ENCODE measurements at regions not wholly inside any gene's neighbourhood (a gene's known extent, or its start where the extent isn't known, plus 50 kb on each side); places are given as distances from the start of the nearest gene placed in this dataset.

- Mint-ChIP-seq H3K4me3 (no peak overlapping the region), H3K36me3 (ENCODE audit: insufficient read depth in 1 of 3, low read depth in 3 of 3) (no peaks in the 10 kb centered on the region), H3K9me3 (no peaks in the 10 kb centered on the region), H3K4me1 (peaks cover 40 to 48% of the 10 kb centered on the region in 2 experiments), H3K27me3 (ENCODE audit: low read depth) (no peaks in the 10 kb centered on the region), H3K27ac (no peak overlapping the region; a peak in 1 of 7 replicates)
- Histone ChIP-seq H3K56ac (ENCODE audit: insufficient read length, low read depth, low read length) (no peak overlapping the region), H3K9ac (ENCODE audit: extremely low read depth, insufficient read length, low read length) (no peak overlapping the region), H3K14ac (ENCODE audit: insufficient read depth, low read length) (peak overlapping the region; percentile 47; the same call in 1 of the 2 replicates), H4K5ac (ENCODE audit: insufficient read length, low read depth, low read length) (no peak overlapping the region), H3K18ac (ENCODE audit: insufficient read length, low read depth, low read length) (no peak overlapping the region), H4K8ac (replicated peaks; ENCODE audit: insufficient read length, low read depth, low read length) (no peak overlapping the region), H2AFZ (ENCODE audit: low read length) (no peak overlapping the region), H3K4me2 (ENCODE audit: insufficient read depth, insufficient read length, low read length) (no peak overlapping the region), H3K23ac (ENCODE audit: insufficient read length, low read depth, low read length) (no peak overlapping the region), H4K91ac (ENCODE audit: insufficient read length, low read depth, low read length) (no peak overlapping the region), H3K79me2 (ENCODE audit: insufficient read depth, low read length) (no peaks in the 10 kb centered on the region), H3K79me1 (ENCODE audit: insufficient read depth, low read depth, low read length, poor library complexity, severe bottlenecking) (no peaks in the 10 kb centered on the region), H4K20me1 (ENCODE audit: control insufficient read depth, insufficient read depth, insufficient read length) (no peaks in the 10 kb centered on the region), H3K23me2 (ENCODE audit: insufficient read length, low read depth, low read length, poor library complexity, severe bottlenecking) (no peaks in the 10 kb centered on the region), H3K4ac (ENCODE audit: low read depth, low read length) (no peak overlapping the region), H3K9me3 (ENCODE audit: control insufficient read depth, low read depth, low read length) (no peaks in the 10 kb centered on the region), H3K27me3 (ENCODE audit: insufficient read depth, low read length) (no peaks in the 10 kb centered on the region), H2BK12ac (ENCODE audit: insufficient read length, low read depth, low read length) (no peak overlapping the region), H2AK5ac (ENCODE audit: insufficient read length, low read length) (no peak overlapping the region), H2BK20ac (ENCODE audit: low read depth, low read length, poor library complexity, severe bottlenecking) (no peak overlapping the region), H2BK5ac (ENCODE audit: insufficient read length, low read length) (no peak overlapping the region), H3T11ph (ENCODE audit: low read length) (no peak overlapping the region), H2BK15ac (ENCODE audit: low read depth, low read length) (no peak overlapping the region), H2BK120ac (ENCODE audit: low read depth, low read length, poor library complexity, severe bottlenecking) (no peak overlapping the region), H3K27ac (ENCODE audit: insufficient read length, low read depth, low read length) (no peak overlapping the region), H3K4me1 (ENCODE audit: insufficient read depth, low read length) (peaks cover 12% of the 10 kb centered on the region)
- WGBS (ENCODE audit: extremely low coverage, insufficient read length, low lambda C conversion rate): no CpG with 5 or more reads among the region's 4 CpGs
- TF ChIP-seq CTCF (conservative IDR thresholded peaks at IDR 0.05): no peak
- no peak for DNase-seq
Observed at GRCh38 chr1:163610486-163610885, 288.7 kb downstream of the NUF2 start.
